GM10248 (cell line): ENCODE measurements at regions not wholly inside any gene's neighbourhood (a gene's known extent, or its start where the extent isn't known, plus 50 kb on each side); places are given as distances from the start of the nearest gene placed in this dataset.

Experiments used
- CTCF ChIA-PET: fragments of 300-600 bp; sonication (Branson Sonifier 250); formaldehyde crosslinking; extraction: SDS; loops from one replicate; lab custom pipeline; 2021; ENCODE audit warnings: antibody characterized with exemption; lab: Yijun Ruan, JAX
- POLR2A ChIA-PET: fragments of 350-650 bp; sonication (Branson Sonifier 250); formaldehyde crosslinking; extraction: SDS; loops from one replicate; lab custom pipeline; 2020; ENCODE audit warnings: antibody characterized with exemption; lab: Yijun Ruan, JAX
- DNase-seq: peaks from one replicate; pipeline ENCODE4 v3.0.0; 2012; ENCODE audit errors: extremely low spot score
- TF ChIP-seq, protein P1 (sequence below): IDR thresholded peaks from 2 replicates; pipeline ENCODE4 v1.5.1; 2012; ENCODE audit warnings: mild to moderate bottlenecking, low read depth; ENCODE audit errors: extremely low read depth, missing control alignments, control extremely low read depth

DNA sequence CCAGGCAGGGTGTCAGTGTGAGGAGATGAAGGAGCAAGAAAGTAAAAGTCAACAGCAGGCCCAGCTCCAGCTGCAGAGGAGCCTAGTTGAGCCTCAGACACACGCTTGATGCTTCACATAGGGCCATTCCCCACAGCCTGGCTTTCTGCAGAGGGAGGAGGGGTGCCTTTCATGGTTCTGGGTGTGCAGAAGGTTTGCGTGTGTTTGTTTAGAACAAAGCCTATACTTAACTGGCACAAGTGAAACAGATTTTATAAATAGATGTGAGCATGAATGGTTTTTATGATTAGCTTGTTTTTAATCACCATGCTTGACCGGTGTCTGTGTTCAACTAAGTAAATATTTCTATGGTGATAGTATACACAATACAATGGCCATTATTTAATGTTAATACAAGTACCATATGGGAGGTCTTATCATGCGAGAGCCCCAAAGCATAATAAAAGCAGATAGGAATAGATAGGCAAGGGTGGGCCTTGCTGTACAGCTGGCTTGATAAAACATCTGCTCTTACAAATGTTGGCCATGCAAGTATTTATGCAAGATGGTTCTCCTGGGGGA, 290.2 kb downstream of the ETS1 start:
- TF ChIP-seq, protein P1, sequence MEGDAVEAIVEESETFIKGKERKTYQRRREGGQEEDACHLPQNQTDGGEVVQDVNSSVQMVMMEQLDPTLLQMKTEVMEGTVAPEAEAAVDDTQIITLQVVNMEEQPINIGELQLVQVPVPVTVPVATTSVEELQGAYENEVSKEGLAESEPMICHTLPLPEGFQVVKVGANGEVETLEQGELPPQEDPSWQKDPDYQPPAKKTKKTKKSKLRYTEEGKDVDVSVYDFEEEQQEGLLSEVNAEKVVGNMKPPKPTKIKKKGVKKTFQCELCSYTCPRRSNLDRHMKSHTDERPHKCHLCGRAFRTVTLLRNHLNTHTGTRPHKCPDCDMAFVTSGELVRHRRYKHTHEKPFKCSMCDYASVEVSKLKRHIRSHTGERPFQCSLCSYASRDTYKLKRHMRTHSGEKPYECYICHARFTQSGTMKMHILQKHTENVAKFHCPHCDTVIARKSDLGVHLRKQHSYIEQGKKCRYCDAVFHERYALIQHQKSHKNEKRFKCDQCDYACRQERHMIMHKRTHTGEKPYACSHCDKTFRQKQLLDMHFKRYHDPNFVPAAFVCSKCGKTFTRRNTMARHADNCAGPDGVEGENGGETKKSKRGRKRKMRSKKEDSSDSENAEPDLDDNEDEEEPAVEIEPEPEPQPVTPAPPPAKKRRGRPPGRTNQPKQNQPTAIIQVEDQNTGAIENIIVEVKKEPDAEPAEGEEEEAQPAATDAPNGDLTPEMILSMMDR, result no peak
- POLR2A ChIA-PET, result no interaction called here
- no peak for DNase-seq
- CTCF ChIA-PET, result interaction anchor here (0.6 to 3.2 kb wide), 7 partner anchors 8 to 534 kb away, joined by 3 to 19 read pairs (median 3); no protein-coding TSS in a partner anchor

DNA sequence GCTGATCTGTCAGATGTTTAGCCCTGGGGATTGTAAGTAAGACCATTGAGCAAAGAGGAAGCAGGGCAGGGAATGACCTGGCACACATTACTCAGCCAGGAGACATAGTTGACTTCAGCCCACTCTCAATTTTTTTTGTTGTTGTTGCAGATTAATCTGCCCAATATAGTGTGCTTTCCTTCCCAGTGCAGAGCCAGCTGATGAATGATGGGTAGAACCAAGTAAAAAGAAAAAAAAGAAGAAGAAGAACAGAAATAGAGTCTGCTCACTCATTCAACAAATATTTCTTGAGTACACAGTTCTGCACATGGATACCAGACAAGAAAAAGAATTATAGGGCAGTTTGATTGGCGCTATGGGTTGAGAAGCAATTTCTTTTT, 292.7 kb downstream of the ETS1 start:
- CTCF ChIA-PET, result interaction anchor here (1.9 kb wide), 1 partner anchor 29 kb away, joined by 5 read pairs; no protein-coding TSS in a partner anchor
- TF ChIP-seq, protein P1, result no peak
- POLR2A ChIA-PET, result no interaction called here
- DNase-seq, result no peak

DNA sequence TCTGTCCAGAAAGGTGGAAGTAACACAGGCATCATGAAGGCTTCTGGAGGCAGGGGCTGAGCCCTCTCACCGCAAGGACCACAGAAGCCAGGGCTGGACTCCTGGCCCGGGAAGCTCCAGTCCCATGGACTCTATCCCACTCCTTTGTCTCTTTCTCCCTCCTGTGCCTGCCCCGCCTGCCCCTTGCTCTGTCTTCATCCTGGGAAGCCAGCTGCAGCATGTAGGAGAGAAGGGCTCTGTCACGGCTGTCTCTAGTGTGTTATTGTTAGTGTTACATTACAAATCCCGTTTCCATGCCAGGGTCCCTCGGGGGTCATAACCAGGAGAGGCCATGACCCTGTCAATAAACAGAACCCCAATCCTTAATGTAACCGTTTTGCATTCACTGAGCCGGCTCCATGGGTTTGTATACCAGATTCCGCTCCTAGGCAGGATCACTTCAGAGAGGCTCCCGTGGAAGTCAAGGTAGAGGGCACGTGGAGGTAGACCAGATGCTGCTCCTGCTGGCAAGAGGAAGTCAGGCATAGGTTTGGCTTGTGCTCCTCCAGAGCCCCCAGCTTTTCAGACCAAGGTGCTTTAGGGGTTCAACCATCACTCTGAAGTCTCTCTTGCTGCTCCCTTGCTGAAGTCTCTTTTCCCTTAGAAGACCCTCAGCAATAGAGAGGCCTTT, 293.2 kb downstream of the ETS1 start:
- CTCF ChIA-PET, result interaction anchor here (1.9 kb wide), 1 partner anchor 29 kb away, joined by 5 read pairs; no protein-coding TSS in a partner anchor
- POLR2A ChIA-PET, result no interaction called here
- TF ChIP-seq, protein P1, result no peak
- DNase-seq, result no peak

DNA sequence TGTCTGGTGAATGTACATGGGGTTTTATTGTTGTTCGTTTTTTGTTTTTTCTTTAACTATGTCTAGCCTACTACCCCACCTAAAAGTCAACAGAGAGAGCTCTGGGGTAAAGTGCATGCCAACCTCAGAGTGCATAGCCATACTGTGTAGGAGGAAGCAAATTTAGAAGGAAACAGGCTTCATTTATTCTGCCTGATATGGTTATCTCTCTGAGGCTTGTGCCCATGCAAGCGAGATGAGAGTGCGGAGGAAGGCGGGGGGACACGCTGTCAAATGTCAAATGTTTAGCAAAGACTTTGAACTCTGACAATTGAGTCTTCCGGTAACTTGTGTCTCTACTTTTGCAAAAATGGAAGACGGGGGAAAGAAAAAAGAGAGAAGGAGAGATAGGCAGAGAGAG, 295.5 kb downstream of the ETS1 start:
- ChIA-PET POLR2A (no interaction called here), CTCF (interaction anchor here (0.7 to 2.3 kb wide), 8 partner anchors 9 to 340 kb away, joined by 3 to 28 read pairs (median 6); no protein-coding TSS in a partner anchor)
- DNase-seq, result no peak
- TF ChIP-seq, protein P1, result no peak

DNA sequence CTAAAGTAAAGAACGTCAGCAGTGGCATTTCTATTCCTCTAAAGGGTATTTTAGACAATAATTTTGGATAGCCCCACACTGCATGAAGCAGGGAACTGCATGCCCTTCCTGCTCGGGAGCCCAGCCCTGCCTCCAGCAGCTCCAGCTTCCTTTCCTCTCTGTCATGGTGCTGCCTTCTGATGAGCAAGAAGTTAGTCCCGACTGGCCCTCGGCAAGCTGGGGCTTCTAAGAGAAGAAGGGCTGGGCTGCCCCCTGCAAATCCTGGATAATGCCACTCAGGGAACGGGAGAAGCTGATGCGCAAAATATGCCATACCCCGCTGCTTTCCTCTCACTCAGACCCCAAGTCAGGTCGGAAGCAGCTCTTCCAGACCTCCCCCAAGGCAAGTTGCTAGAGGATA, 296.4 kb downstream of the ETS1 start:
- TF ChIP-seq, protein P1, result no peak
- POLR2A ChIA-PET, result interaction anchor here (1.2 kb wide), 1 partner anchor 181 kb away, joined by 6 read pairs; no protein-coding TSS in a partner anchor
- CTCF ChIA-PET, result interaction anchor here (0.7 to 2.3 kb wide), 48 partner anchors 10 to 476 kb away, joined by 3 to 28 read pairs (median 3); no protein-coding TSS in a partner anchor
- no peak for DNase-seq

DNA sequence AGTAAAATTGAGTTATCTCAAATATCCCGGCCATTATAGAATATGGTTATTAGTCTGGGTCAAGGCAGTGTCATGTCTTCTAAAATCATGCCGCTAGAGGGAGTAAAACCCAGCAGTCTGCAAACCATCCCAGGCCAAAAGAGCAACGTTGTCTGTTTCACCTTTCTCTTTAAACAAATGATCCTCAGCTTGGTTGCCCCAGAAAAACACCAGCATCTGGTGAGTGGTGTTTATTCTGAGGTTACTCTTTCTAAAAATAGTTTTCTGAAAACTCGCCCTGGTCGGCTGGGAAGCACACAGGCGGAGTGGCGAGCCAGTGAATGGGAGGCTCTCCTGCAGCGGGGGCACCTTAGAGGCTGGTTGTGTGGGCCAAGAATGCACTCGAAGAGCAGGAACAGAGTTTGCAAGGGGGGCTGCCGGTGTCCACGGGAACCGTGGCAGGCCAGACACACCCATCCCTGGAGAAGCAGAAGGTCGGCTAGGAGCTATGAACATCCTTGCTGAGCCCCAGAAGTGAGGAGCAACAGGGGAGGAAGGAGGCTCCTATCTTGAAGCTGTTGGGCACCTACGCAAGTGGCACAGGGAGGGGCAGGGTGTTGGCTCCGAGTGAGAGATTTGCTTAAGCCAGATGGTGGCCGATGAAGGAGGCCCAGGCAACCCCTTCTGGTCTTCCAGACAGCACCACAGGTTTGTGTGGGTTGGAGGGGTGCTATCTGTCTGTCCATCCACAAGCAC, 297.1 kb downstream of the ETS1 start:
- peak; percentile 77 for DNase-seq
- ChIA-PET POLR2A (interaction anchor here (0.5 to 1.2 kb wide), 3 partner anchors 13 to 207 kb away, joined by 3 to 6 read pairs (median 6); no protein-coding TSS in a partner anchor), CTCF (interaction anchor here (0.6 to 2.3 kb wide), 55 partner anchors 10 to 513 kb away, joined by 3 to 28 read pairs (median 3); no protein-coding TSS in a partner anchor)
- TF ChIP-seq, protein P1, result peak; percentile 67
